NCI-H2196 treated with DMSO at 0.1 percent for 48 hours (cell line): ENCODE measurements at regions not wholly inside any gene's neighbourhood (a gene's known extent, or its start where the extent isn't known, plus 50 kb on each side); places are given as distances from the start of the nearest gene placed in this dataset.

Experiments used
- DNase-seq: peaks from one replicate; lab custom pipeline; 2025; ENCODE audit not compliant: unreplicated experiment; lab: John Stamatoyannopoulos, UW

- DNase-seq, result no peak
Observed at GRCh38 chr4:152039023-152039481, 278.2 kb upstream of the GATB start.

- DNase-seq, result no peak
Observed at GRCh38 chr4:152038238-152038637, 277.4 kb upstream of the GATB start.

DNA sequence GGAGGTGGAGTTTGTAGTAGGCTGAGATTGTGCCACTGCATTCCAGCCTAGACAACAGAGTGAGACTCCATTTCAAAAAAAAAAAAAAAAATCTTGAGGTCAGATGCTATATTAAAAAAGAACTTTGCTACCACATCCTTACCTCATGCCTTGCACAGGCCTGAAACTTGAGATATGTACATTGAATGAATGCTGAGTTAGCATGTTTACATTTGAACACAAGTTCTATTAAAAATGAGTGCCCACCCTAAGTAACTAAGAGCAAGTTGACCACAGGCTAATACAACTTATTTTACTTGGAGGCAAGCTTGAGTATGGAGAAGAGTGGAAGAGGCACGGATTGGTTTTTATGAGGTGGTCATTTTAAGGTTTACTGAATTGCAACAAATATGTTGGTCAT is 276.6 kb upstream of the GATB start:
- DNase-seq, result no peak

DNA sequence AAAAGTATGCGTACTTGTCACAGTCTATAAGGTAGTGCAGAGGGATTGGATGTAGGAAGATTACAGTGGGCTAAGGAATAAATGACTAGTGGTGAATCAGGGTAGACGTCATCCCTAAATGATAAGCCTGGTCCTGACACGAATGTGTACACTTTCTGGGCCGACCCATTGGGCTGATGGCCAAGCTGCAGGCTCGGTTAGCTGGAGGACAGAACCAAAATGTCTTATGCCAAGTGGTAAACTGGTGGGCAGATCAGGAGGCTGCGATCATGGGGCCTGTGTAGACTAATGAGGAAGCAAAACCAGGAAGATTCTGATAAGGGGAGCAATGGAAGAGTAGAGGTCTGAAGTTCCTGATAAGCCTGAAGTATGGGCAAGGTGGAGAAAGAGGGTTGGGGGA is 272.8 kb upstream of the GATB start:
- DNase-seq, result no peak

DNA sequence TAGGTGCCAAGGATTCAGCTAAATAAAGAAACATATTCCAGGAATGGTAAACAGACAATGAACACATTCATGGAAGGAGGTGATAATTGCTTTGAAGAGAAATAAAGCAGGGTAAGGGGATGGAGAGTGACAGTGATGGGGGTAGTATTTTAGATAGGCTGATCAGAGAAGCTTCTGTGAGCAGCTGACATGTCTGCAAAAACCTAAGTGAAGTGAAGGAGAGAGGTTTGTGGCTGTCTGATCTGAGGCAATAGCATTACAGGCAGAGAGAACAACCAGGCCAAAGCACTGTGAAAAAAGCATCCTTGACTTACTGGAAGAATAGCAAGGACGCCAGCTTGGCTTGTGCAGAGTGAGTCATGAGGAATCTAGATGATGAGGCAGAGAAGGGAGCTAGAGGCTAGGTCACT is 271.9 kb upstream of the GATB start:
- no peak for DNase-seq

DNA sequence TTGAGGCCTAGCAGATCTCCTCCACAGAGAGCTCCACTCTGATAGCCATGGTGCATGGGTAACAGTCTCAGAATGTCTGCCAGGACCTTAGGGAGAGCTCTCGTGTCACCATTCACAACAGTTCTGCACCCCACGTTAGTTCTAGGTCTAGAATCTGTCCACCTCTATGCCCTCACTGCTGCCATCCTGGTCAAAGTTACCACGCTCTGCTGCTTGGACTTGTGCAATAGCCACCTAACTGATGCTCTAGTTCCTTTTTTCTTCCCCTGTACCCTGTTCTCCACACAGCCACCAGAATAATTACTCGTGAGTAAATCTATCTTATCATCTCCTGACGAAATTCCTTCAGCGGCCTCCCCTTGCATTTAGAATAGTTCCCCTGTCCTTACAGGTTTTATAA is 268.8 kb upstream of the GATB start:
- DNase-seq, result no peak

DNA sequence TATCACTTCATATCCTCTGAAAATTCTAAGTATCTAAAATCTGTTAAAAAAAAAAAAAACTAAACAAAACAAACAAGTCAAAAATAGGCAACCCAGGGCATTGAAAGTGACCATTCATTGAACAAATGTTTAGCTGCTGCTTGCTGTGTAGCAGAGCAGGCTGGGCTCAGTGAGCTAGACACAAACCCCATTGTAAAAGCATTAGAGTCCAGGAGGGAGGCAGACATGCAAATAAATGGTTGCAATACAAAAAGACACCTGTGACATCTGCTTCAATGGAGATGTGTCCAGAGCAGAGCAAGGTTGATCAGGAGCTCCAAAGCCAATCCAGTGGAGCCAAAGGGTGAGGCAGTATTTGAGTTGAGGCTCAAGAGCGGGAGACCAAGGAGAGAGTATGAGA is 267.3 kb upstream of the GATB start:
- DNase-seq, result no peak

GRCh38 chr4:152024881-152025280 is 264.1 kb upstream of the GATB start:
- DNase-seq, result no peak

- no peak for DNase-seq
Observed at GRCh38 chr4:152023674-152024073, 262.9 kb upstream of the GATB start.

DNA sequence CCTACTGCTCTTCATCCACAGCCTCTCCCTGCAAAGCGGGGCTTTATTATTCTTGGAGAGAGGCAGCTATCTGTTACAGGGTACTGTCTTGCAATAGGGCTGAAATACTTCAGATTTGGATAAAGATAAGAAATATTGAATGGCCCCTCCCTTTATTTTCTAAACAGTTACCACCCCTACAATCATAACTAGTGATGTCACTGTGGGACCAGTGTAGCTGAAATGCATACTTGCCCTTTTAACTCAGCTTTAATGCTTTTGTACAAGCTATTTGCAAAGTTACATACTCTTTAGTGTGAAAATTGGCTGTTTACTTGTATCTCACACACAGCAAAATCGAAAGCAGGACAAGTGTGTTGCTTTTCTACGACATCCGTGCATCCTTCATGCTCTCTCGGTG is 261.7 kb upstream of the GATB start:
- DNase-seq, result no peak

- DNase-seq, result no peak
Observed at GRCh38 chr4:152021788-152022438, 261.1 kb upstream of the GATB start.

- DNase-seq, result no peak
Observed at GRCh38 chr4:152020073-152020472, 259.3 kb upstream of the GATB start.

- DNase-seq, result no peak
Observed at GRCh38 chr4:152016303-152016620, 255.5 kb upstream of the GATB start.

GRCh38 chr4:152015597-152016302 is 254.9 kb upstream of the GATB start:
- no peak for DNase-seq

DNA sequence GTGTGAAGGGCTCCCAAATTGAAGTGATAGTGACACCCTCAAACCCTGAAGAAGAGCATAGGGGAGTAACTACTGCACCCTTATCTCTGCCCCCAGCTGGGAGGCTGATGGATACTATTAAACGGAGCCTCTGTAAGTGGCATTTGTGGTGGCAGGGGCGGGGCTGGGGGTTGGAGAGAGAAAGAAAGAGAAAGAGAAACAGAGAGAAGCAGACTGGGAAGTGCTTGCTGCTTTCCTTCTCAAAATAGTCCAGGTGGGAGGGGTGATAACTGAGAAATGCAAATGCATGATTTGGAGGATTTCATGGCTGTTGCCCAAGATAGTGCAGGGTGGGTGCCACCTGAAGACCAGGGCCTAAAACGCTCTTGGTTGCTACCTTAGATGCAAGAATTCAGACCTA is 253.5 kb upstream of the GATB start:
- no peak for DNase-seq

DNA sequence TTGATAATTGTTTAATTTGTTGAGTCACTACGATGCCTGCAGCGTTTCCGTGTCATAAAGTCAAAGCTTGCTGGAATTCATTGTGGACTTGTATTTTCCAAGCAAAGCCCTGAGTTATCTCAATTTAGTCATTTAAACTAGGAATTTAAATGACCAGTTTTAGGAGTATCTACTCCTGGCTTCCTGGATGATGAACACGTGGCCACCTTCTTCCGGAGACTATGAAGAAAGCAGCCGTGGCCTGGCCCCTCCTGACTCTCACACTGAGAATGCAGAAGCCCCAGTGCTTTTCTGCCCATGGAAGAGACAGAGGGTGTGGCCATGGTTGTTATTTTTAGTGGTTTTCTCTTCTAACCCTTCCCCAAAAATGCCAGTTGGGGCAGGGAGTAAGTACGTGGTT is 250.7 kb upstream of the GATB start:
- no peak for DNase-seq

GRCh38 chr4:152010710-152011079 is 249.9 kb upstream of the GATB start:
- no peak for DNase-seq

DNA sequence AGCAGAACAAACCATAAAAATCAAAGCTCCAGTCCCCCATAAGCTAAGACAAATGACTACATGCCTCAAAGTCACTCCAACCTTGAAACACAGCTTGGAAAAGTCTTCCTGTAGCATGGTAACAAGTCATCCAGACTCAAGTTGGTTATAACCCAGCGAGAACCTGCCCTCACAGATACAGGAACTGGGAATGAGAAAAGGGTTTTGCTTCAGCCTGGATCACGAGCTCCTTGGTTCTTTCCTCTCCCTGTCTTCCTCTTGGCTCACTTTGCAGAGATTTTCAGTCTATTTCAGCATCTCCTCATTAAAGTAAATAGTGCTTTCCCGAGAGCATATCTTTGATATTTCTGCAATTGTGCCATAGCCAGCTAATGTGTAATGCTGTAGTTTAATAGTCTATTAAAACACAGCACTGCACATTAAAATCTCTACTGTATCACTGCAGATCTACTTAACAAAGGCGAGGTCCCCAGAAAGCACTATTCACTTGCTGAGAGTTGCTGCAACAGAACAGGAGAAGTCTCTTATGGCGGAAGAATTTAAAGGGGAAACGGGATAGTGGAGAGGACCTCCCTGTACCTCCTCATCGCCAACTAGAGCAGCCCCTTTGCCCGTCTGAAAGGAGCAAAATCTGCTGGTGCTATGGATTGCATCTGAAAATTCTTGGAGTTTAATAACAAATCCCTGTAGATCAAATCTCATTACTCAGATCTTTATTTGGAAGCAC is 249.3 kb upstream of the GATB start:
- no peak for DNase-seq

DNA sequence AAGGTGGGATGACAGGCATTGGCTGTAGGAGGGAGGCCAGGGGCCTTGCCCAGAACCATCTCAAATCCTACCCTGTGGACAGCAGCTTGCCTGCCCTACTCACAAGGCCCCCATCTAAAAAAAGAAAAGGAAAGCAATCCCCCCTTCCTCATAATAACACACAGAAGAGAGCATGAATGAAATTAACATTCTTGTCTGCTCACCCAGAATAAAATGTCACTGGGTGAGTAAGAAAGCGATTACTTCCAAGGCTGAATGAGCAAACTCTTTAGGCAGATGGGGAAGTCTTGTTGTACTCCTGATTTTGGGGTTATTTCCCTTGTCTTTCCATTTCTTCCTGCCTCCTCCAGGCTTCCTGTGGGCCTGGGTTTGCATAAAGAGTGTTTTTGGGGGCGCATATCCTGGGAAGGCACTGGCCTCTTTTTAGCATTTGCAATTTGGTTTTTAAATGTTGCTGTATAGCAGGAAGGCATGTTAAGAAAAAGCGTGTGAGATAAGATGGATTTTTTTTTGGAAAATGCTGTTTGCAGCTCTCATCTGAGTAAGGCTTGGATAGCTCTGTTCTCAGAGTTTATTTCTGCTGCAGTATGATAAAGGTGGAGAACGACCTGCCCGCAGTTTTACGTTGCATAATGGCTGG is 248.3 kb upstream of the GATB start:
- DNase-seq, result no peak

- no peak for DNase-seq
Observed at GRCh38 chr4:152007111-152007510, 246.3 kb upstream of the GATB start.

DNA sequence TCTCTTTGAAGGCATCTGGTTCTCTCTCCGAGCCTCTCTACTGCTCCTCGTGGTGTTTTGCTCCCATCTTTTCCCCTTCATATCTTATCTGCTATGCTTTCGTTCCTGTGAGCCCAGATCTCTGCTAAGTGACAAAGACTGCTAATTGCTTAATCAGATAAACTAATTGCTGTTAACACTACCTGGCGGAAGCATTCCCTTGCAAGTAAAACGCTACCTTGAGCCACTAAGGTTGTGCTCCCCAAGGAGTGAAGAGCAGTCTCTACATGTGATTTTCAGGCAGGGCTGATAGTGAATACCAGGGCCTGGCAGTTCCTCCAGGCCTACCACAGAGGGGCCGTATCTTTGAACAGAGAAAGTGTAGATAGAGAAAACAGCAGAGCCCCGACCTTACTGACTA is 244.0 kb upstream of the GATB start:
- no peak for DNase-seq

DNA sequence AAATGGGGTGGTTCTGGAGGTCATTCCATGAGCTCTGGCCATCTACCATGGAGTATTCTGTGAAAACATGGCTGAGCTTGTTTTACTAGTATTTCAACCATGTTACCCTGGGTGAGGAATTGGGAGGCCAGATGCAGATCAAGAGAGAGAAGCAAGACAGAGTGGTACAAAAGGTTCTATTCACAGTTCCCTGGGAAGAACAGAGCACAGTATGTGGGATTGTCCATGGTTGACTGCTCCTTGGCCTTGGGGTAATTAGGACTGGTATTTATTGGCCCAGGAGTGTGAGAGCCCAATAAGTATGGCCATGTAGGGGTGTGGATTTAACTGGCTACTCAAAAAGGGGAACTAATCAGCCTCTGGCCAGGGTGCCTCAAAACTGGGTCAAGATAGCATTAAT is 239.7 kb upstream of the GATB start:
- DNase-seq, result no peak
